HepG2 (cell line): ENCODE measurements at regions not wholly inside any gene's neighbourhood (a gene's known extent, or its start where the extent isn't known, plus 50 kb on each side); places are given as distances from the start of the nearest gene placed in this dataset.

Experiments used
- ATAC-seq: fragments of 200-7000 bp; cut with Tn5 transposase; 3 replicates; pipeline ENCODE4 v1.9.1; 2020; ENCODE audit warnings: mild to moderate bottlenecking, moderate library complexity
- BruUV-seq: library from RNA; stranded (reverse); fragments of 400-500 nt; replicated peaks from 2 replicates; lab custom pipeline; 2021; lab: Mats Ljungman, UMichigan
- CTCF ChIA-PET: fragments of 300-600 bp; formaldehyde crosslinking; extraction: SDS; loops from one replicate; lab custom pipeline; 2021; ENCODE audit warnings: low total read pairs, inconsistent platforms, low intra/inter-chr PET ratio; lab: Yijun Ruan, JAX
- POLR2A ChIA-PET: fragments of 350-600 bp; sonication (Branson Sonifier 250); formaldehyde crosslinking; loops from one replicate; lab custom pipeline; 2020; ENCODE audit warnings: antibody characterized with exemption, inconsistent platforms; lab: Yijun Ruan, JAX
- DNase-seq: peaks from one replicate; pipeline ENCODE4 v3.0.0-alpha.2; 2015; ENCODE audit warnings: low spot score
- FAIRE-seq: peaks from 3 replicates; lab custom pipeline; 2011; peaks lifted over from hg19 to GRCh38; lab: Jason Lieb, UNC
- H2AFZ ChIP-seq: one replicate; pipeline ENCODE4 v1.6.1; 2011; ENCODE audit warnings: low read length, inconsistent platforms
- H3K27ac ChIP-seq: fragments of 300-600 bp; 3 replicates; pipeline ENCODE4 v1.8.0; 2011; ENCODE audit warnings: mixed run types, mild to moderate bottlenecking, mixed read lengths, low read length, inconsistent platforms; ENCODE audit not compliant: insufficient read depth; ENCODE audit errors: extremely low read length
- H3K27me3 ChIP-seq, 2 experiments: fragments of 200-600 bp in 1 of 2; 2 replicates in 1 of 2; 3 replicates in 1 of 2; pipeline versions ENCODE4 v1.6.0 to v1.8.0; 2011; ENCODE audit warnings: low read length in 2 of 2, mild to moderate bottlenecking in 2 of 2, moderate library complexity in 2 of 2, inconsistent platforms in 1 of 2; ENCODE audit not compliant: insufficient read depth in 2 of 2, control insufficient read depth in 1 of 2
- H3K36me3 ChIP-seq, 2 experiments: fragments of 200-600 bp in 1 of 2; replicated peaks in 1 of 2; 2 replicates in 1 of 2; 3 replicates in 1 of 2; pipeline versions ENCODE4 v1.5.1 to v1.8.0; 2011; ENCODE audit warnings: low read length in 2 of 2, inconsistent platforms in 1 of 2; ENCODE audit not compliant: insufficient read depth in 2 of 2, control insufficient read depth in 1 of 2
- H3K4me1 ChIP-seq: 2 replicates; pipeline ENCODE4 v1.5.1; 2012; ENCODE audit warnings: low read length, inconsistent platforms; ENCODE audit not compliant: insufficient read depth
- H3K4me2 ChIP-seq: 2 replicates; pipeline ENCODE4 v1.6.0; 2011; ENCODE audit warnings: low read depth, low read length, inconsistent platforms
- H3K4me3 ChIP-seq, 3 experiments: fragments of 200-600 bp in 1 of 3; sonication (generic), shearing (Covaris generic) in 1 of 3; replicated peaks in 1 of 3; 2 replicates each; pipeline ENCODE4 v1.5.1; 2011 to 2016; ENCODE audit warnings: low read length in 3 of 3, inconsistent platforms in 2 of 3, low read depth in 2 of 3, mild to moderate bottlenecking in 2 of 3, control low read depth in 1 of 3, mixed read lengths in 1 of 3; ENCODE audit not compliant: insufficient read depth in 1 of 3
- H3K79me2 ChIP-seq: one replicate; pipeline ENCODE4 v1.6.1; 2011; ENCODE audit warnings: low read length, inconsistent platforms; ENCODE audit not compliant: insufficient read depth
- H3K9ac ChIP-seq: 2 replicates; pipeline ENCODE4 v1.6.0; 2011; ENCODE audit warnings: mild to moderate bottlenecking, low read depth, low read length, inconsistent platforms; ENCODE audit not compliant: insufficient read depth
- H3K9me3 ChIP-seq: 2 replicates; pipeline ENCODE4 v1.5.1; 2012; ENCODE audit warnings: mild to moderate bottlenecking, low read length
- H4K20me1 ChIP-seq: 2 replicates; pipeline ENCODE4 v1.6.0; 2011; ENCODE audit warnings: inconsistent platforms, mild to moderate bottlenecking, low read length, moderate library complexity; ENCODE audit not compliant: insufficient read depth
- CBX2 ChIP-seq, 2 experiments: fragments of 200-600 bp in 1 of 2; sonication (generic); formaldehyde crosslinking in 1 of 2; IDR thresholded peaks; 2 replicates each; pipeline versions ENCODE4 v1.7.0 to v1.8.1; 2018 to 2022; ENCODE audit warnings: low read depth in 2 of 2, low read length in 1 of 2, mild to moderate bottlenecking in 1 of 2, missing genetic modification reagents in 1 of 2
- EEA1 ChIP-seq: sonication (generic); formaldehyde crosslinking; IDR thresholded peaks from 2 replicates; pipeline ENCODE4 v1.5.1; 2020; ENCODE audit warnings: mild to moderate bottlenecking, missing genetic modification reagents, borderline replicate concordance
- HNF1B ChIP-seq: sonication (generic); formaldehyde crosslinking; IDR thresholded peaks from 2 replicates; pipeline ENCODE4 v1.5.1; 2020; ENCODE audit warnings: mild to moderate bottlenecking, moderate library complexity, missing genetic modification reagents
- HNF4A ChIP-seq: sonication (generic); formaldehyde crosslinking; IDR thresholded peaks from 2 replicates; pipeline ENCODE4 v1.4.0; 2020; ENCODE audit warnings: missing genetic modification reagents
- KDM3A ChIP-seq: IDR thresholded peaks from 2 replicates; pipeline ENCODE4 v1.6.1; 2018; ENCODE audit warnings: low read depth, missing compliant biosample characterization
- ZNF547 ChIP-seq: sonication (generic); formaldehyde crosslinking; IDR thresholded peaks from 2 replicates; pipeline ENCODE4 v1.5.1; 2020; ENCODE audit warnings: mild to moderate bottlenecking, missing genetic modification reagents
- WGBS: methylation state at CpG from one replicate; pipeline ENCODE4 v1.1.6; 2017; ENCODE audit warnings: low lambda C conversion rate; 5-methylcytosine and 5-hydroxymethylcytosine counted together
- in situ Hi-C: cut with HindIII; loops from 2 replicates; pipeline ENCODE4 v1.10.0; 2017; ENCODE audit warnings: low pct_unique_long_range_greater_than_20kb; ENCODE audit not compliant: extremely low pct_ligation_motif_present
- intact Hi-C: fragments of 100-400 bp; cut with micrococcal nuclease; formaldehyde crosslinking; loops from one replicate; pipeline ENCODE4 v1.10.0; 2022; ENCODE audit not compliant: unreplicated experiment
- TF ChIP-seq, protein P1 (sequence below): IDR thresholded peaks from 2 replicates; pipeline ENCODE4 v1.6.1; 2016

GRCh38 chr3:104878395-104878794 lies 488.3 kb upstream of the ALCAM start (continued):
- TF ChIP-seq HNF1B (no peak), HNF4A (no peak), EEA1 (CRISPR knock-in tag) (no peak), ZNF547 (CRISPR knock-in tag) (no peak), KDM3A (CRISPR knock-in tag) (no peak), CBX2 (IDR thresholded peaks at IDR 0.05; ENCODE audit: low read depth, low read length) (no peak), CBX2 (CRISPR knock-in tag; IDR thresholded peaks at IDR 0.05; ENCODE audit: low read depth) (no peak)

DNA sequence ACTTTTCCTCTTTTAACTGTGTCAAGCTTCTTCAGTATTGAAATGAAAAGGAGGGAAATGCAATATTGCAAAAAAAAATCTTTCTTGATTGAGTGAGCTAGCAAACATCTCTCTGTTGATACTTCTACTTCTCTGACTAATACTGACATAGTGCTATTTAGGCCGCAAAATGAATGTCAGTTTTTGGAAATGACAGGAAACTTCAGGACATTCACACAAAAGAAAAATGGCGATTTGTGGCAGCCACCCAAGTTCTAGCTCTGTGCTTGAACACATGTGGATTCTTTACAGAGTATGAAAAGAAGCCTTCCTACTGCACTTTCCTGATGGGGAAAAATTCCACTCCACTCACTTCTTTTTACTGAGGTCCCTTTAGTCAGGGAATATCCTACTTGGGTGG lies 486.8 kb upstream of the ALCAM start:
- H3K36me3 ChIP-seq = no peaks in the 10 kb centered on the region
- no peak overlapping the region for H2AFZ ChIP-seq
- ATAC-seq (no peak), DNase-seq (no peak), FAIRE-seq (no peak)
- H3K27ac ChIP-seq = no peak overlapping the region
- intact Hi-C loops (no loop called here), in situ Hi-C loops (no loop called here)
- ChIA-PET POLR2A (no interaction called here), CTCF (no interaction called here)
- H3K9me3 ChIP-seq = no peaks in the 10 kb centered on the region
- 11% methylated on average over 2 of the region's 2 CpGs for WGBS
- no peak overlapping the region for H3K4me2 ChIP-seq
- H4K20me1 ChIP-seq = no peaks in the 10 kb centered on the region
- no peaks in the 10 kb centered on the region for H3K27me3 ChIP-seq
- no peak overlapping the region for H3K4me3 ChIP-seq
- no peaks in the 10 kb centered on the region for H3K79me2 ChIP-seq
- no peaks in the 10 kb centered on the region for H3K4me1 ChIP-seq
- TF ChIP-seq, protein P1, sequence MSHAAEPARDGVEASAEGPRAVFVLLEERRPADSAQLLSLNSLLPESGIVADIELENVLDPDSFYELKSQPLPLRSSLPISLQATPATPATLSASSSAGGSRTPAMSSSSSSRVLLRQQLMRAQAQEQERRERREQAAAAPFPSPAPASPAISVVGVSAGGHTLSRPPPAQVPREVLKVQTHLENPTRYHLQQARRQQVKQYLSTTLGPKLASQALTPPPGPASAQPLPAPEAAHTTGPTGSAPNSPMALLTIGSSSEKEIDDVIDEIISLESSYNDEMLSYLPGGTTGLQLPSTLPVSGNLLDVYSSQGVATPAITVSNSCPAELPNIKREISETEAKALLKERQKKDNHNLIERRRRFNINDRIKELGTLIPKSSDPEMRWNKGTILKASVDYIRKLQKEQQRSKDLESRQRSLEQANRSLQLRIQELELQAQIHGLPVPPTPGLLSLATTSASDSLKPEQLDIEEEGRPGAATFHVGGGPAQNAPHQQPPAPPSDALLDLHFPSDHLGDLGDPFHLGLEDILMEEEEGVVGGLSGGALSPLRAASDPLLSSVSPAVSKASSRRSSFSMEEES = no peak
- H3K9ac ChIP-seq = no peak overlapping the region
- BruUV-seq = no TSS peak
